BLaER1 treated with 17β-estradiol and CSF1 and Interleukin-3, amounts not matched to agents 10 nM and 100 nM (cell line): ENCODE measurements at regions not wholly inside any gene's neighbourhood (a gene's known extent, or its start where the extent isn't known, plus 50 kb on each side); places are given as distances from the start of the nearest gene placed in this dataset.

Experiments
- H3K27ac ChIP-seq, 11 experiments: shearing (Covaris generic); formaldehyde crosslinking; 2 replicates each; pipeline ENCODE4 v1.8.1; 2022
- H3K27me3 ChIP-seq, 11 experiments: shearing (Covaris generic); formaldehyde crosslinking; 2 replicates each; pipeline ENCODE4 v1.8.1; 2022
- H3K36me3 ChIP-seq, 11 experiments: shearing (Covaris generic); formaldehyde crosslinking; 2 replicates each; pipeline ENCODE4 v1.8.1; 2022
- H3K4me1 ChIP-seq, 10 experiments: shearing (Covaris generic); formaldehyde crosslinking; 2 replicates each; pipeline ENCODE4 v1.8.1; 2022
- H3K4me2 ChIP-seq, 11 experiments: shearing (Covaris generic); formaldehyde crosslinking; 2 replicates each; pipeline ENCODE4 v1.8.1; 2022
- H3K4me3 ChIP-seq, 10 experiments: shearing (Covaris generic); formaldehyde crosslinking; 2 replicates each; pipeline ENCODE4 v1.8.1; 2022
- H3K9ac ChIP-seq, 11 experiments: shearing (Covaris generic); formaldehyde crosslinking; 2 replicates each; pipeline ENCODE4 v1.8.1; 2022
- H3K9me3 ChIP-seq, 11 experiments: shearing (Covaris generic); formaldehyde crosslinking; replicated peaks in 1 of 11; 2 replicates each; pipeline ENCODE4 v1.8.1; 2022
- H4K20me1 ChIP-seq, 11 experiments: shearing (Covaris generic); formaldehyde crosslinking; 2 replicates each; pipeline ENCODE4 v1.8.1; 2022
- Cebpa-rat ChIP-seq, 11 experiments: shearing (Covaris generic); IDR thresholded peaks; 2 replicates each; pipeline ENCODE4 v1.8.1; 2022

DNA sequence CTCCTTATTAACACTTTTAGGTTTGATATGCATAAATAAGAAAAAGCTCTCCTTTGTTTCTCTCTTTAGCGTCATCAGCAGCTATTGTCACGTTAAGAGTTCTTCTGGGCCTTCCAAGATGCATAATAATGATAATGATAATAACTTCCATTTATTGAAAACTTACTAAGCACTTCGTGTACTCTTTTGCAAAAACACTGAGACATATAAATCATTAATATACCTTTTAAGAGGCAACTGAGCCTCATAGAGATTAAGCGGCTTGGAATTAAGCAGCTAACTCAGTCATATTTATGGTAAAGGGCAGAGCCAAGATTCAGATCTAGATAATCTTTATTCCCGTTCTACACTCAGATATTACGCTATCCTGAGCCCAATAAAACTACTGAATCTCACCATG lies 1105.1 kb downstream of the OLFM4 start:
- no peak for TF ChIP-seq Cebpa-rat (IDR thresholded peaks at IDR 0.05)
- Histone ChIP-seq H3K36me3 (no peaks in the 10 kb centered on the region), H3K9me3 (no peaks in the 10 kb centered on the region), H3K4me1 (no peaks in the 10 kb centered on the region), H4K20me1 (no peaks in the 10 kb centered on the region), H3K27ac (no peak overlapping the region), H3K27me3 (no peaks in the 10 kb centered on the region), H3K9ac (no peak overlapping the region), H3K4me3 (no peak overlapping the region), H3K4me2 (no peak overlapping the region)

- H3K27ac ChIP-seq, result no peak overlapping the region
- H4K20me1 ChIP-seq, result no peaks in the 10 kb centered on the region
- no peaks in the 10 kb centered on the region for H3K27me3 ChIP-seq
- no peak overlapping the region for H3K9ac ChIP-seq
- no peaks in the 10 kb centered on the region for H3K4me1 ChIP-seq
- H3K9me3 ChIP-seq, result no peaks in the 10 kb centered on the region
- H3K36me3 ChIP-seq, result no peaks in the 10 kb centered on the region
- no peak overlapping the region for H3K4me2 ChIP-seq
- no peak overlapping the region for H3K4me3 ChIP-seq
- TF ChIP-seq Cebpa-rat (IDR thresholded peaks at IDR 0.05), result no peak
These were observed 1116.2 kb downstream of the OLFM4 start for GRCh38 chr13:54144828-54145227.

DNA sequence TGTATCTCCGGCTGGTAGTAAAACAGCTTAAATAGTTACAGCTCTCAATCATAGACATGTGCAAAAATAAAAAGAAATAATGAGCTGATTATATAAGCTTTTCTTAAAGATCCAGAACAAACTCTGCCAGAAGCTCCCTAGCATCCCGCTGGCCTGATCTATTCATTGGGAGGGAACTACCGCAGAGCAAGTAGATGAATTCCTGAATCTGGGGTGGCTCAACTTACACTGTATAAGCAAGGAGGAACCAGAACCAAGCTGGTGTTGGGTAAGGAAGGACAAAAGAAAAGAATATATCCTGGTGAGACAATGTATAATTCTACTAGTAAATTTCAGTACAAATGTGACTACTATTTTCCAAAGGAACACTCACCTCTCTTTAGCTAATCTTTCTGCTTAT lies 1122.2 kb downstream of the OLFM4 start:
- H3K4me2 ChIP-seq, result no peak overlapping the region
- H3K27me3 ChIP-seq, result no peaks in the 10 kb centered on the region
- H3K36me3 ChIP-seq, result no peaks in the 10 kb centered on the region
- H3K27ac ChIP-seq, result no peak overlapping the region
- no peaks in the 10 kb centered on the region for H4K20me1 ChIP-seq
- no peaks in the 10 kb centered on the region for H3K9me3 ChIP-seq
- no peak for TF ChIP-seq Cebpa-rat (IDR thresholded peaks at IDR 0.05)
- no peak overlapping the region for H3K9ac ChIP-seq
- no peak overlapping the region for H3K4me3 ChIP-seq
- H3K4me1 ChIP-seq, result no peaks in the 10 kb centered on the region

DNA sequence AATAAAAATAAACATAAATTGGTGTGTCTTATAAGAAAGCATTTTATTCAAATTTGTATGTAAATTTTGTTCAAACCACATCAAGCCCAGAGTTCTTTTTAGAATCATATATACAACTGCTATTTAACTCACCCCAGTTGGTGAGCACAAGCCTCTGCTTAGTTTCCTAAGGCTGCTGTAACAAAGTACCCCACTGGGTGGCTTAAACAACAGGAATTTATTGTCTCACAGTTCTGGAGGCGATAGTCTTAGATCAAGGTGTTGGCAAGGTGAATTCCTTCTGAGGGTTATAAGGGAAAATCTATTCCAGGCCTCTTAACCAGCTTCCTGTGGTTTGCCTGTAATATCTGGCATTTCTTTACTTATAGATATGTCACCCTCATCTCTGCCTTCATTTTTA lies 1133.5 kb downstream of the OLFM4 start:
- Histone ChIP-seq H3K9ac (no peak overlapping the region), H3K4me2 (no peak overlapping the region), H3K4me1 (no peaks in the 10 kb centered on the region), H3K27ac (no peak overlapping the region), H4K20me1 (no peaks in the 10 kb centered on the region), H3K27me3 (no peaks in the 10 kb centered on the region), H3K9me3 (no peaks in the 10 kb centered on the region), H3K4me3 (no peak overlapping the region), H3K36me3 (no peaks in the 10 kb centered on the region)
- no peak for TF ChIP-seq Cebpa-rat (IDR thresholded peaks at IDR 0.05)

- Histone ChIP-seq H3K4me1 (no peaks in the 10 kb centered on the region), H3K4me2 (no peak overlapping the region), H3K27ac (no peak overlapping the region), H3K9ac (no peak overlapping the region), H3K36me3 (no peaks in the 10 kb centered on the region), H3K27me3 (no peaks in the 10 kb centered on the region), H3K4me3 (no peak overlapping the region), H4K20me1 (no peaks in the 10 kb centered on the region), H3K9me3 (no peaks in the 10 kb centered on the region)
- TF ChIP-seq Cebpa-rat (IDR thresholded peaks at IDR 0.05), result no peak
These were observed 1137.1 kb downstream of the OLFM4 start for GRCh38 chr13:54165581-54166215.

- no peaks in the 10 kb centered on the region for H3K27me3 ChIP-seq
- no peak overlapping the region for H3K9ac ChIP-seq
- no peaks in the 10 kb centered on the region for H3K4me1 ChIP-seq
- no peaks in the 10 kb centered on the region for H4K20me1 ChIP-seq
- no peaks in the 10 kb centered on the region for H3K36me3 ChIP-seq
- no peak overlapping the region for H3K4me3 ChIP-seq
- no peak overlapping the region for H3K27ac ChIP-seq
- no peak overlapping the region for H3K4me2 ChIP-seq
- no peak for TF ChIP-seq Cebpa-rat (IDR thresholded peaks at IDR 0.05)
- H3K9me3 ChIP-seq, result no peaks in the 10 kb centered on the region
These were observed 1145.4 kb downstream of the OLFM4 start for GRCh38 chr13:54173996-54174395.

DNA sequence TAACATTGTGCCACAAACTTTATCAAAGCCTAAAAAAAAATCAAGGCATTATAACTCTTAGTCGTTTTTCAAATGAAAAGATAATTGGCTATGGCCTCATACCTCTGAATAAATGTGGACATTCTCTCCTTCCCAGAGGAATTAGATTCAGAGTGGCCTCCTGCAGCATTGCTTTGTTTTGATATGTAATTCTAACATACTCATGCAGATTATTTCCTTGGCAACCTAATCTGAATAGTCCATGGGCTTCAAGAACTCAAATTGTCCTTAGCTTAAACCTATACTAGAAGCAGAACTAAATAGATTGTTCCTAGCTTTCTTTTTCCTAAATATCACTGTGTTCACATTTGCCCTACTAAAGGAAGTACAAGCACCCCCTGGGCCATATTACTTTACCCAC lies 1146.9 kb downstream of the OLFM4 start:
- Histone ChIP-seq H3K9me3 (no peaks in the 10 kb centered on the region), H3K36me3 (no peaks in the 10 kb centered on the region), H3K4me1 (no peaks in the 10 kb centered on the region), H3K27ac (no peak overlapping the region), H3K4me2 (no peak overlapping the region), H3K27me3 (no peaks in the 10 kb centered on the region), H3K4me3 (no peak overlapping the region), H4K20me1 (no peaks in the 10 kb centered on the region), H3K9ac (no peak overlapping the region)
- TF ChIP-seq Cebpa-rat (IDR thresholded peaks at IDR 0.05), result no peak

DNA sequence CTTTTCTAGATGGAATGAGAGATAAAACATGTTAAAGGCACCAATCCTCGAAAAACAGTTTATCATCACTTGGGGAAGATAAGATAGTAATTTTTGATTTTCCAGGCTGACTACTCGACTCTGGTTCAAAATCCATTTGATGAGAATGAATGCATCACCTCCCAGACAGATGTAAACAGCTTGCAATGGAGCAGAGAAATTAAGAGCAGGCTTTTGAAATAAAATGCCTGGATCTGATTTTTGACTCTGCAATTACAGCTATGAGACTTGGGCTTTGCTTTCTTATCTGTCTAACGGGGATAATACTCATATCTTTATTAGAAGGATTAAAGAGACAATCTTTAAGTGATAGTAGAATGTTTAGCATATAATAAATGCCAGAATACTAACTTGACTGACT lies 1148.9 kb downstream of the OLFM4 start:
- Histone ChIP-seq H3K9ac (no peak overlapping the region), H4K20me1 (no peaks in the 10 kb centered on the region), H3K4me2 (no peak overlapping the region), H3K4me3 (no peak overlapping the region), H3K27me3 (no peaks in the 10 kb centered on the region), H3K36me3 (no peaks in the 10 kb centered on the region), H3K27ac (no peak overlapping the region), H3K4me1 (no peaks in the 10 kb centered on the region), H3K9me3 (no peaks in the 10 kb centered on the region)
- no peak for TF ChIP-seq Cebpa-rat (IDR thresholded peaks at IDR 0.05)

- H4K20me1 ChIP-seq, result no peaks in the 10 kb centered on the region
- H3K27me3 ChIP-seq, result no peaks in the 10 kb centered on the region
- no peaks in the 10 kb centered on the region for H3K9me3 ChIP-seq
- no peak overlapping the region for H3K4me3 ChIP-seq
- no peak overlapping the region for H3K9ac ChIP-seq
- H3K4me2 ChIP-seq, result no peak overlapping the region
- H3K27ac ChIP-seq, result no peak overlapping the region
- no peaks in the 10 kb centered on the region for H3K4me1 ChIP-seq
- no peaks in the 10 kb centered on the region for H3K36me3 ChIP-seq
- no peak for TF ChIP-seq Cebpa-rat (IDR thresholded peaks at IDR 0.05)
These were observed 1154.6 kb downstream of the OLFM4 start for GRCh38 chr13:54183166-54183565.

GRCh38 chr13:54183728-54184127 lies 1155.1 kb downstream of the OLFM4 start:
- Histone ChIP-seq H3K9me3 (no peaks in the 10 kb centered on the region), H3K4me3 (no peak overlapping the region), H3K27ac (no peak overlapping the region), H3K4me1 (no peaks in the 10 kb centered on the region), H3K4me2 (no peak overlapping the region), H4K20me1 (no peaks in the 10 kb centered on the region), H3K27me3 (no peaks in the 10 kb centered on the region), H3K36me3 (no peaks in the 10 kb centered on the region), H3K9ac (no peak overlapping the region)
- TF ChIP-seq Cebpa-rat (IDR thresholded peaks at IDR 0.05), result no peak
